MM.1S (cell line): ENCODE measurements at regions not wholly inside any gene's neighbourhood (a gene's known extent, or its start where the extent isn't known, plus 50 kb on each side); places are given as distances from the start of the nearest gene placed in this dataset.

Experiments
- DNase-seq: peaks from one replicate; pipeline ENCODE4 v3.0.0-alpha.2; 2015
- H2AFZ ChIP-seq: fragments of 300-600 bp; sonication (generic); 2 replicates; pipeline ENCODE4 v1.6.0; 2016; ENCODE audit warnings: antibody characterized with exemption, low read length
- H3F3A ChIP-seq: fragments of 300-600 bp; sonication (generic); 2 replicates; pipeline ENCODE4 v1.6.1; 2016; ENCODE audit warnings: mild to moderate bottlenecking, antibody characterized with exemption, low read length, moderate library complexity, mixed read lengths; ENCODE audit not compliant: insufficient read depth
- H3K27ac ChIP-seq: fragments of 300-600 bp; sonication (generic); 2 replicates; pipeline ENCODE4 v1.5.1; 2016; ENCODE audit warnings: mild to moderate bottlenecking, low read length
- H3K27me3 ChIP-seq: fragments of 300-600 bp; sonication (generic); replicated peaks from 2 replicates; pipeline ENCODE4 v1.6.0; 2016; ENCODE audit warnings: low read length; ENCODE audit not compliant: insufficient read depth
- H3K36me3 ChIP-seq: fragments of 300-600 bp; sonication (generic); replicated peaks from 2 replicates; pipeline ENCODE4 v1.6.1; 2016; ENCODE audit warnings: mild to moderate bottlenecking, low read length, mixed read lengths; ENCODE audit not compliant: insufficient read depth
- H3K4me1 ChIP-seq: fragments of 300-600 bp; sonication (generic); 2 replicates; pipeline ENCODE4 v1.6.1; 2016; ENCODE audit warnings: low read length, mixed read lengths
- H3K4me2 ChIP-seq: fragments of 300-600 bp; sonication (generic); 2 replicates; pipeline ENCODE4 v1.6.0; 2016; ENCODE audit warnings: low read depth, low read length
- H3K4me3 ChIP-seq: fragments of 300-600 bp; sonication (generic); 2 replicates; pipeline ENCODE4 v1.5.1; 2016; ENCODE audit warnings: low read length, mixed read lengths
- H3K79me2 ChIP-seq: fragments of 300-600 bp; sonication (generic); 2 replicates; pipeline ENCODE4 v1.6.1; 2016; ENCODE audit warnings: mixed run types, low read length, mixed read lengths
- H3K9ac ChIP-seq: fragments of 300-600 bp; sonication (generic); 2 replicates; pipeline ENCODE4 v1.6.1; 2016; ENCODE audit warnings: low read length, mixed read lengths
- H3K9me2 ChIP-seq: fragments of 300-600 bp; sonication (generic); replicated peaks from 2 replicates; pipeline ENCODE4 v1.6.1; 2016; ENCODE audit warnings: mild to moderate bottlenecking, low read length, mixed read lengths; ENCODE audit not compliant: insufficient read depth
- H3K9me3 ChIP-seq: fragments of 300-600 bp; sonication (generic); replicated peaks from 2 replicates; pipeline ENCODE4 v1.6.1; 2016; ENCODE audit warnings: mild to moderate bottlenecking, low read length, mixed read lengths; ENCODE audit not compliant: insufficient read depth
- H4K20me1 ChIP-seq: fragments of 300-600 bp; sonication (generic); 2 replicates; pipeline ENCODE4 v1.6.1; 2016; ENCODE audit warnings: mild to moderate bottlenecking, low read length, moderate library complexity, mixed read lengths; ENCODE audit not compliant: insufficient read depth
- CTCF ChIP-seq: fragments of 300-600 bp; sonication (generic); IDR thresholded peaks from 2 replicates; pipeline ENCODE4 v1.5.1; 2016; ENCODE audit warnings: antibody characterized with exemption, low read length, mixed read lengths
- EZH2 ChIP-seq: fragments of 300-600 bp; sonication (generic); optimal IDR thresholded peaks from 2 replicates; pipeline ENCODE3; 2017; ENCODE audit warnings: low read depth, mild to moderate bottlenecking, antibody characterized with exemption, low read length, mixed read lengths
- EZH2phosphoT487 ChIP-seq: fragments of 300-600 bp; sonication (generic); IDR thresholded peaks from 2 replicates; pipeline ENCODE4 v1.6.1; 2018; ENCODE audit warnings: antibody characterized with exemption, low read length

DNA sequence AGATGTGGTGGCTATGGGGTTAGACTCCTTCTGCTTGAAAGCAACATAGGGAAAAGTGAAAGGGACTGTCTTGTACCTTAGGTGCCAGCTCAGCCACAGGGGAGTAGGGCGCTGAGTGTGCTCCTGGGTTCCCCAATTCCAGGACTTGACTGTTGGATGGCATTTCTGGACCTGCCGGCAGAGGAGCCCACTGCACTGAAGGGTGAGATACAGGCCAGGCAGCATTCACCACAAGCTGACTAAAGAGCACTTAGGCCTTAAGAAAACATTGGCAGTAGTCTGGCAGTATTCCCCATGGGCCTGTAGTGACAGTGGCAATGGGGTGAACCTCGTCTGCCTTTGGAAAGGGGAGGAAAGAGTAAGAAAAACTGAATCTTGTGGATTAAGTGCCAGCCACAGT is 67.1 kb upstream of the TMTC2 start:
- Histone ChIP-seq H3K9ac (no peak overlapping the region), H2AFZ (no peak overlapping the region), H3K4me2 (no peak overlapping the region), H3K9me2 (0 out of 2 replicates have a peak, but pooled peaks cover 3% of the 10 kb centered on the region), H3K9me3 (no peaks in the 10 kb centered on the region), H3K79me2 (no peaks in the 10 kb centered on the region), H3K4me1 (no peaks in the 10 kb centered on the region), H3K36me3 (no peaks in the 10 kb centered on the region), H3K27me3 (no peaks in the 10 kb centered on the region), H3F3A (no peaks in the 10 kb centered on the region), H3K27ac (no peak overlapping the region), H4K20me1 (no peaks in the 10 kb centered on the region), H3K4me3 (no peak overlapping the region)
- DNase-seq: no peak
- TF ChIP-seq EZH2phosphoT487 (no peak), CTCF (no peak), EZH2 (no peak)

- no peaks in the 10 kb centered on the region for H3F3A ChIP-seq
- no peak overlapping the region for H3K9ac ChIP-seq
- H3K79me2 ChIP-seq: no peaks in the 10 kb centered on the region
- H2AFZ ChIP-seq: no peak overlapping the region
- TF ChIP-seq EZH2 (no peak), EZH2phosphoT487 (no peak), CTCF (no peak)
- H3K36me3 ChIP-seq: no peaks in the 10 kb centered on the region
- H3K4me1 ChIP-seq: no peaks in the 10 kb centered on the region
- H3K27me3 ChIP-seq: no peaks in the 10 kb centered on the region
- DNase-seq: no peak
- H3K4me3 ChIP-seq: no peak overlapping the region
- no peak overlapping the region for H3K27ac ChIP-seq
- H3K9me2 ChIP-seq: 0 out of 2 replicates have a peak, but pooled peaks cover 3% of the 10 kb centered on the region
- H3K4me2 ChIP-seq: no peak overlapping the region
- H4K20me1 ChIP-seq: no peaks in the 10 kb centered on the region
- H3K9me3 ChIP-seq: no peaks in the 10 kb centered on the region
Observed at GRCh38 chr12:82620917-82621316, 65.8 kb upstream of the TMTC2 start.

DNA sequence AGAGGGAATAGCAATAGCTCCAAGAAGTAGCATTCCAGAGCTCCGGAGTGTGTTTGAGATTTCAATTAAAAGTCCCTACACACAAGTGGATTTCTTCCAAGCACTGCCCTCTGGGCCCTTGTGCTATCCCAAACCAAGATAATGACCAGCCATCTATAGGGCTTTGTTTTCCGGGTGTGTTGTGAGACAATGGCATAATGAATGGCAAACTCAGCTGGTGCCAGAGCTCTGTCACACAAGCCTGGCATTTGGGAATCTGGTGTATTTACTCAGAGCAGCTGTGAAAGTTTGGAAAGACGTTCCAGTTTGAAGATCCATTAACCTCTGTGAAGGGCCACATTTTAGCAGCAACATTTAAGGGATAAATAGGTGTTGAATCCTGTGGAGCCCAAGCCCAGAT is 61.2 kb upstream of the TMTC2 start:
- Histone ChIP-seq H3K4me2 (no peak overlapping the region), H3K27ac (no peak overlapping the region), H3K9ac (no peak overlapping the region), H3K9me3 (no peaks in the 10 kb centered on the region), H2AFZ (no peak overlapping the region), H3K4me3 (no peak overlapping the region), H3K27me3 (no peaks in the 10 kb centered on the region), H4K20me1 (no peaks in the 10 kb centered on the region), H3F3A (no peaks in the 10 kb centered on the region), H3K4me1 (no peaks in the 10 kb centered on the region), H3K79me2 (no peaks in the 10 kb centered on the region), H3K36me3 (no peaks in the 10 kb centered on the region), H3K9me2 (no peaks in the 10 kb centered on the region)
- DNase-seq: no peak
- TF ChIP-seq EZH2: no peak
- no peak for TF ChIP-seq EZH2phosphoT487
- TF ChIP-seq CTCF: no peak
